Inflammatory macrophage treated with lipopolysaccharide for 1 hour (primary cell): ENCODE measurements at regions not wholly inside any gene's neighbourhood (a gene's known extent, or its start where the extent isn't known, plus 50 kb on each side); places are given as distances from the start of the nearest gene placed in this dataset.
"Not testable (repeated sequence)": the region's sequence is repeated elsewhere in the genome, so short reads cannot be mapped to it uniquely, and the experiment has no call there.

Experiments used
- DNase-seq, 2 donors: peaks; one replicate each; pipeline ENCODE4 v3.0.0-alpha.2; 2020 to 2022

DNA sequence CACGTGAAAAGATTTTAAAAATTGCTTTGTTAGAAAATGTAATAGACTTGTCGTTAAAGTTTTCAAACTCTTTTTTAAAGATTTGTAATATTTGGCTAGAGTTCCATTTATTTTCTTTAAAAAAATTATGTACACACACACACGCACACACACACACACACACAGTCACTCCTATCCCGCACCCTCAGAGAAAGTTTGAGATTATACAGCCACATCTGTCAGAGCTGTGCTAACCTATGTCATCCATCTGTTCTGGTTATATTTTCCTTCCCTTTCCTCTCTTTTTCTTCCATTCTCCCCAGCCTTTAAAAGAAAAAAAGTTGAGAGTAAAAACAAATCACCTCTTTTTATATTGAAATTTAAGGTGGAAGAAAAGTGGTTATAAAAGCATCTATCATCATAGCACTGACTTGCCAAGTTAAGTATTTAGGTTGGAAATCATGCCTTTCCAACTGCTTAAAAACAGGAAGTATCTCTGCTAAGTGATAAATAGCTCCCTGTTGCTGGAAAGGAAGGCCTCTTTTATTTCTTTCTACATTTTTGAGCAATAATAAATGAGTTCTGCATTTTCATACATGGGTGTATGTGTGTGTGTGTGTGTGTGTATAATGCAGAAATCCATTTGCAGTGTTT, 163.3 kb upstream of the SPRY1 start:
- peak; percentile 66 to 67 for DNase-seq

DNA sequence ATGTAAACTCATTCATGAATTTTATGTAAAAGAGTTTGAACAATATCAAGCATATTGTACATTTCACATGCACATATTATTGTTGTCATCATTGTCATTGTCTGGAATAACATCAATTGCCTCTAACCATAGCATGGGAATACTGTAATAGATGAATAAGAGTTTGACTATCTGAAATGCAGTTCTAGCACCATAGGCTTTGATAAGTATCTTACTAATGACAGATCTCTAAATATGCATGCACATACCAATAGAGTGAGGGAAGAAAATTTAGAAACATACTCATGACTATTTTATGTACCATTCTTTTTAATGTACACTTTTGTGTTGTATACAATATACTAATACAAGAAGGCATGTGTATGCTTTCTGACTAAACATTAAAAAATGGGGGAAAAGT, 161.6 kb upstream of the SPRY1 start:
- no peak for DNase-seq

- no peak for DNase-seq
Observed at GRCh38 chr4:123235431-123235830, 161.2 kb upstream of the SPRY1 start.

GRCh38 chr4:123236606-123237005, 160.0 kb upstream of the SPRY1 start:
- DNase-seq = no peak

DNA sequence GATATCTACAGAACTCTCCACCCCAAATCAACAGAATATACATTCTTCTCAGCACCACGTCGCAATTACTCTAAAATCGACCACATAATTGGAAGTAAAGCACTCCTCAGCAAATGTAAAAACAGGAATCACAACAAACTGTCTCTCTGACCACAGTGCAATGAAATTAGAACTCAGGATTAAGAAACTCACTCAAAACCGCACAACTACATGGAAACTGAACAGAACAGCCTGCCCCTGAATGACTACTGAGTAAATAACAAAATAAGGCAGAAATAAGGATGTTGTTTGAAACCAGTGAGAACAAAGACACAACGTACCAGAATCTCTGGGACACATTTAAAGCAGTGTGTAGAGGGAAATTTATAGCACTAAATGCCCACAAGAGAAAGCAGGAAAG, 156.3 kb upstream of the SPRY1 start:
- peak; percentile 23 to 32 for DNase-seq

- DNase-seq = not testable (repeated sequence)
Observed at GRCh38 chr4:123243220-123243619, 153.4 kb upstream of the SPRY1 start.

DNA sequence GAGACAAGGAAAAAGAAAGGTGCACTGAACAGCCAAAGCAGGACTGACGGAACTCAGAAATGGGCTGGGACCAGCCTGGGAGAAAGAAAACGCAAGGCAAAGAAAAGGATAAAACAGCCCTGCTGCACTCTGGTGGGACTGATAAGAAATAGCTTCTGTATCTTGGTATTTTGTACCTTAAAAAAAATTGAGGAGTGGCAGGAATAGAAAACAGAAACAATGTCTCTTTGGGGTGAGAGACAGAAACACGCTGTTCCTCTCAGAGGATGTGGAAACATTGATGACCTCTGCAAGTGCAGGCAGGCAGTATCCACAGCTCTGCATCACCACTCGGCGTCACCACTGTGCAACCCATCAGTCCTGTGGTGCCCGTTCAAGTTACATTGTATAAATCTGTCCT, 152.5 kb upstream of the SPRY1 start:
- DNase-seq = peak; percentile 22 to 37

DNA sequence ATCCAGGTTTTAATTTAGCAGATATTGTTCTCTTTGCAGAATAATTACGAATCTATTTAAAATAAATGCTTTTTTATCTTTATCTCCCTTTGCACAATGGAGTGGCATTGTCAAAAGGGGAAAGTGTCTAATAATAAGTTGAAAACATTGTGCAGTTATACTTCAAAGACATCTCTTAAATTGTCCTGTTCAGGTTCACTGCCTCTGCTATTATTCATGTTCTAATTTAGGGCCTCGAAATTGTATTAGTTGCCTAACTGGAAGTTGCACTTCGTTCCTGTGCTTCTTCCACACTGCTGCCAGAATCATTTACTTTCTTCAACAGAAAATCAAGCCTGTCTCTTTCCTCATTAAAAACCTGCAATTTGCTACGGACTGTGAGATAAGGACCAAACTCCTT, 150.5 kb upstream of the SPRY1 start:
- no peak for DNase-seq

DNA sequence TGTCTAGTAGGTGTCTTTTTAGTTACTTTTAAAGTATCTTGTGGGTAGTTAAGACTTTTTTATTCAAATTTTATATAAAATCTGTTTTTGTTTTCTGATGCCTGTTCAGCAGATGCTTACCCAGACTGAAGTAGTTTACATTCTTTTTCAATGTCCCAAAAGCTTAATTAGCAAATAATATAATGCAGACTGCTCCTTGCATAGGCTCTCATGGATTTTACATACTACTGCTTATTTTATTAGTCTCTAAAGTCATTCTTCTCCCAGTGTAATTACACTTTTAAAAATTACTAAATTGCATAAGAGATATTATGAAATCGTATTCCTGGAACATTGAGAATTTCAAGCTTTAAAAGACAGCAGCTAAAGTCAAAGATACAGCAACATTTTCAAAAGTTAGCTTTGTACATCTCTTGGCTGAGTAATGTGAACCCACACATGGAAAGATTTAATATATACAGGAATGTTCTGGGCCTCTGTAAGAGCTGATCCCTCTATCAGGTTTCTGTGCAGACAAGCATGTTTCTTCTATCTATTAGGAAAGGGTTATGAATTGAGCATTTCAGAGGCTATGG, 148.4 kb upstream of the SPRY1 start:
- peak; percentile 38 to 71 for DNase-seq

- DNase-seq = no peak
Observed at GRCh38 chr4:123249821-123250220, 146.8 kb upstream of the SPRY1 start.

- DNase-seq = no peak
Observed at GRCh38 chr4:123250843-123251242, 145.8 kb upstream of the SPRY1 start.

GRCh38 chr4:123255971-123256370, 140.6 kb upstream of the SPRY1 start:
- DNase-seq = no peak

GRCh38 chr4:123256901-123257300, 139.7 kb upstream of the SPRY1 start:
- no peak for DNase-seq

- no peak for DNase-seq
Observed at GRCh38 chr4:123257591-123257990, 139.0 kb upstream of the SPRY1 start.

- DNase-seq = no peak
Observed at GRCh38 chr4:123259676-123260646, 136.6 kb upstream of the SPRY1 start.

DNA sequence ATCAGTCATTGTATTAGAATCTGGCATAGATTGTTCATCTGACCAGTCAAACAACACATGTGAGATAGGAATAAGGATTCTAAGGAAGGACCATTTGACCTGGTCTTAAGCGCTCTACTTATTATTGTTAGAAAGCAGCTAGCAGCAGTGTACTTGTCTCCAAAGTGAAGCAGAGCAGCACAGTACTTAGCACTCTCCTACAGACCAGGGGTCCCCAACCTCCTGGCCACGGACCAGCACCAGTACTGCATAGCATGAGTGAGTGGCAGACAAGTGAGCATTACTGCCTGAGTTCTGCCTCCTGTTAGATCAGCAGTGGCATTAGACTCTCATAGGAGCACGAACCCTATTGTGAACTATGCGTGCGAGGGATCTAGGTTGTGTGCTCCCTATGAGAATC, 135.9 kb upstream of the SPRY1 start:
- no peak for DNase-seq

- DNase-seq = no peak
Observed at GRCh38 chr4:123262080-123262479, 134.5 kb upstream of the SPRY1 start.

DNA sequence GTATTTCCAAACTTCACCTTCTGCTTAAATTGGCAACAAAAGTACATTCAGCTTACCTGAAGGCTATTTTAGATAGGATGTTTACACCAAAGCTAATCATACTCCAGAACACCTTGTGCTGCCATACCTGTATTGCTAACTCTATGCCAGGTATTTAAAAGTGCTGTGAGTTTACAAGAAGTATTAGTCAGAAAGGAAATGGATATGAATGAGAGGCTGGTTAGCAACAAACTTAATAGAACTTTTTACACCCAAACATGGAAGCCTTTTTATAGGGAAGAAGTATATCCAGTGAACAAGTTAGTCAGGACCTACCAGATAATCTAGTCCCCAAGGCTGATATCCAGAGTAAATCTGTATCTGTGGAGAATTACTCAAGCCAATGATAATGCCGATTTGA, 131.2 kb upstream of the SPRY1 start:
- no peak for DNase-seq

- DNase-seq = no peak
Observed at GRCh38 chr4:123266221-123266620, 130.4 kb upstream of the SPRY1 start.

DNA sequence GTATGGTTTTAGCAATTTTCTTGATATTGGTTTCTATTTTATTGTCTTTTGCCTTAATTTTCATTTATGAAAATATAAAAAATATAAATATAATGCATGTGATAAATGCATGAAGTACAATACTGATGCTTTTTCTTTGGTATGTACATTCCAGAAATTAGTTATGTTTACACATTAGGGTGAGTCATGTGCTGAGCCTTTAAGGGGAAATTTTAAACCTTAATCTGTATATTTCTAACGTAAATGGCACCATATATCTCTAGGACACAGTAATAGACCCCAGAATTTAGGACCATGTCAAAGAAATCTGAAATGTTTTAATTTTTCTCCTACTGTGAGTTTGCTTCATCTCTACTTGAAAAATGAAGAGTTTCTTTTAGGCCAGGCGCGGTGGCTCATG, 117.8 kb upstream of the SPRY1 start:
- DNase-seq = no peak

DNA sequence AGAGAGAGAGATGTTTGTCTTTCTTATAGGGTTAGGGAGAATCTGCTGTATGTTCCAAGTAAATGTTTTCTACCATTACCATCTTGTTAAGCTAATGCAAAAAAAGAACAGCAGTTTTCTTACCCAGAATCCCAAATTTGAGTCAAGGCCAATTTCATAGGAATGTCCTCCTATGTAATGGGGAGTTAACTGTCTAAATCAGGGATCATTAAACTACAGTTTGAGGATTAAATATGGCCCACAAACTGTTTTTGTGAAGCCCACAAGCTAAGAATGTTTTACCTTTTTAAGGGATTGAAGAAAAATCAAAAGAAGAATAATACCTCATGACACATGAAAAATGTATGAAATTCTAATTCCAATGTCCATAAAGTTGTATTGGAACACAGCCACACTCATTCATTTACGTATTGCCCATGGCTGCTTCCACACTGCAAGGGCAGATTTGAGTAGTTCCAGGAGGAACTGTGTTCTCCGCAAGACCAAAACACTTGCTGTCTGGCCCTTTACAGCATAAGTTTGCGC, 113.2 kb upstream of the SPRY1 start:
- DNase-seq = no peak

- no peak for DNase-seq
Observed at GRCh38 chr4:123284168-123284567, 112.4 kb upstream of the SPRY1 start.

- DNase-seq = no peak
Observed at GRCh38 chr4:123286903-123287466, 109.6 kb upstream of the SPRY1 start.
